CD4-positive, CD25-positive, alpha-beta regulatory T cell (primary cell): ENCODE measurements at regions not wholly inside any gene's neighbourhood (a gene's known extent, or its start where the extent isn't known, plus 50 kb on each side); places are given as distances from the start of the nearest gene placed in this dataset.

ENCODE experiments used
- ATAC-seq, 2 donors: fragments of 150-1000 bp; cut with Tn5 transposase; one replicate each; pipeline ENCODE4 v1.10.0; 2021; ENCODE audit warnings: low read depth in 2 of 2, moderate number of reproducible peaks in 2 of 2, moderate library complexity in 1 of 2
- DNase-seq, 3 donors: peaks; one replicate each; pipeline versions ENCODE4 v3.0.0 to v3.0.0-alpha.2; 2012 to 2022; ENCODE audit warnings: mixed read lengths in 1 of 3
- H3K27ac ChIP-seq: one replicate; pipeline ENCODE4 v1.7.0; 2013; ENCODE audit warnings: mild to moderate bottlenecking, low read length; ENCODE audit not compliant: insufficient read depth, poor library complexity, severe bottlenecking
- H3K27me3 ChIP-seq: one replicate; pipeline ENCODE4 v1.7.0; 2013; ENCODE audit warnings: low read length; ENCODE audit not compliant: control insufficient read depth, insufficient read depth
- H3K36me3 ChIP-seq: one replicate; pipeline ENCODE4 v1.7.0; 2013; ENCODE audit warnings: mild to moderate bottlenecking, low read length, moderate library complexity; ENCODE audit not compliant: control insufficient read depth, insufficient read depth
- H3K4me1 ChIP-seq: 2 replicates; pipeline ENCODE4 v1.7.0; 2013; ENCODE audit warnings: mild to moderate bottlenecking, low read length; ENCODE audit not compliant: insufficient read depth, control insufficient read depth, poor library complexity, severe bottlenecking
- H3K4me3 ChIP-seq: one replicate; pipeline ENCODE4 v1.7.0; 2013; ENCODE audit warnings: low read depth, mild to moderate bottlenecking, low read length, moderate library complexity
- H3K9me3 ChIP-seq, 2 experiments: 1 replicate in 1 of 2; 2 replicates in 1 of 2; pipeline ENCODE4 v1.7.0; 2013; ENCODE audit warnings: low read length in 2 of 2, mild to moderate bottlenecking in 1 of 2, moderate library complexity in 1 of 2; ENCODE audit not compliant: control insufficient read depth in 2 of 2
- H3K27ac Mint-ChIP-seq, 3 donors: one replicate each; pipeline ENCODE4 v1.8.0; 2020 to 2022; ENCODE audit warnings: mild to moderate bottlenecking in 3 of 3, mixed read lengths in 3 of 3, moderate library complexity in 2 of 3
- H3K27me3 Mint-ChIP-seq: one replicate; pipeline ENCODE4 v1.8.0; 2022; ENCODE audit warnings: mild to moderate bottlenecking, mixed read lengths
- H3K36me3 Mint-ChIP-seq: one replicate; pipeline ENCODE4 v1.8.0; 2020; ENCODE audit warnings: mixed read lengths
- H3K4me1 Mint-ChIP-seq, 4 donors: one replicate each; pipeline ENCODE4 v1.8.0; 2020 to 2022; ENCODE audit warnings: mixed read lengths in 4 of 4, mild to moderate bottlenecking in 1 of 4
- H3K4me3 Mint-ChIP-seq, 4 donors: one replicate each; pipeline ENCODE4 v1.8.0; 2020 to 2022; ENCODE audit warnings: mild to moderate bottlenecking in 4 of 4, mixed read lengths in 4 of 4, moderate library complexity in 3 of 4
- H3K9me3 Mint-ChIP-seq, 7 donors: one replicate each; pipeline ENCODE4 v1.8.0; 2020 to 2022; ENCODE audit warnings: mixed read lengths in 7 of 7, mild to moderate bottlenecking in 3 of 7, moderate library complexity in 2 of 7

DNA sequence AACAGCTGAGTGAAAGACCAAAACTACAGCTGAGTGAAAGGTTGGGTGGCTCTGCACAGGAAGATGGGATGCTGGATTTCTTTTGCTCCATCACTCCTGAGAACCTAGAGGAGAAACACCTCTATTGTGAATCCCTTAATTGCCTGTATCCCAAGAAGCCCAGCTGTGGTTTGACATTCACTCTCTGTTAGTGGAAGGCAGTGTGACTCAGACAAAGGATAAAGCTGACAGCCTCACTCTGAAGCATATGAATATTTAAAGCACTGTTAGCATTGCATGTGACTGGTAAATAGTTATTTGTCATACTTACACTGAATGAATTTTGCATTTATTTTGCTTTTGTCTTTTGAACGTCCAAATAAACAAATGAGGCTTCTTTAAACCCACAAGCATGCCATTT is 367.1 kb upstream of the RIOK2 start:
- H3K4me1 Mint-ChIP-seq = peaks cover 20 to 47% (median 34%) of the 10 kb centered on the region in 4 donors
- ATAC-seq (peak; percentile 42 to 54), DNase-seq (peak in 1 of 3 donors; percentile 2)
- peak overlapping the region in 1 of 4 donors; percentile 11 for H3K4me3 Mint-ChIP-seq
- Histone ChIP-seq H3K36me3 (no peaks in the 10 kb centered on the region), H3K4me1 (peaks cover 57% of the 10 kb centered on the region), H3K27ac (peak overlapping the region; percentile 71), H3K9me3 (no peaks in the 10 kb centered on the region), H3K27me3 (no peaks in the 10 kb centered on the region), H3K4me3 (peak overlapping the region; percentile 20)
- peaks cover 0 to 11% (median 0%) of the 10 kb centered on the region in 7 donors for H3K9me3 Mint-ChIP-seq
- H3K27ac Mint-ChIP-seq = peak overlapping the region in 2 of 3 donors; percentile 82 to 90
- H3K27me3 Mint-ChIP-seq = no peaks in the 10 kb centered on the region
- H3K36me3 Mint-ChIP-seq = no peaks in the 10 kb centered on the region

DNA sequence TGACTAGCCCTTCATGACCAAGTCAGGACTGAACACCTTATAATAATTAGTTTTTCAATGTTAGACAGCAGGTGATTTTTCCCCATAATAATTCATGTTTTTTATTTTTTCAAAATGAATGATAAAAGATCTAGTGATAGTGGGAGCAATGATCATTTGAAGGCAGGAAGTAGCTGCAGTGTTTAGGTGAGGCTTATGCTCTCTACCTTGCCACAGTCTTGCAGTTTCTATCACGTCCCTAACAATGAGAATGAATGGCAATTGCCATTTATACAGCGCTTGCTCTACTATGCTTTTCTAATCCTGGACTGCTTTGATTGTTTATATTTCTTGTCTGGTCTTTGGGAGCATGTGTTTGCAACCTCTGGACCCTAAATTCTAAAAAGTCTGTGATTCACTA is 367.8 kb upstream of the RIOK2 start:
- Histone ChIP-seq H3K36me3 (no peaks in the 10 kb centered on the region), H3K4me1 (peaks cover 51% of the 10 kb centered on the region), H3K4me3 (peak overlapping the region; percentile 29), H3K9me3 (no peaks in the 10 kb centered on the region), H3K27me3 (no peaks in the 10 kb centered on the region), H3K27ac (no peak overlapping the region)
- Mint-ChIP-seq H3K27ac (peak overlapping the region in 2 of 3 donors; percentile 28 to 82), H3K4me1 (peaks cover 20 to 41% (median 31%) of the 10 kb centered on the region in 4 donors), H3K36me3 (no peaks in the 10 kb centered on the region), H3K4me3 (peak overlapping the region in 2 of 4 donors; percentile 26 to 41), H3K27me3 (peaks cover 3% of the 10 kb centered on the region), H3K9me3 (peaks cover 0 to 11% (median 0%) of the 10 kb centered on the region in 7 donors)
- ATAC-seq (peak; percentile 63 to 65), DNase-seq (peak in 1 of 3 donors; percentile 55)

- Histone ChIP-seq H3K27me3 (no peaks in the 10 kb centered on the region), H3K9me3 (no peaks in the 10 kb centered on the region), H3K27ac (no peak overlapping the region), H3K4me1 (peaks cover 24% of the 10 kb centered on the region), H3K36me3 (no peaks in the 10 kb centered on the region), H3K4me3 (no peak overlapping the region)
- H3K36me3 Mint-ChIP-seq = no peaks in the 10 kb centered on the region
- H3K27ac Mint-ChIP-seq = no peak overlapping the region
- no peak overlapping the region for H3K4me3 Mint-ChIP-seq
- H3K4me1 Mint-ChIP-seq = peaks cover 6 to 19% (median 13%) of the 10 kb centered on the region in 4 donors
- H3K9me3 Mint-ChIP-seq = peaks cover 0 to 5% (median 0%) of the 10 kb centered on the region in 7 donors
- DNase-seq (no peak), ATAC-seq (no peak)
- peaks cover 4% of the 10 kb centered on the region for H3K27me3 Mint-ChIP-seq
These were observed 370.8 kb upstream of the RIOK2 start for GRCh38 chr5:97553604-97554452.

- Histone ChIP-seq H3K36me3 (no peaks in the 10 kb centered on the region), H3K27me3 (no peaks in the 10 kb centered on the region), H3K9me3 (no peaks in the 10 kb centered on the region), H3K27ac (no peak overlapping the region), H3K4me1 (peaks cover 14% of the 10 kb centered on the region), H3K4me3 (no peak overlapping the region)
- peaks cover 4% of the 10 kb centered on the region for H3K27me3 Mint-ChIP-seq
- no peak overlapping the region for H3K27ac Mint-ChIP-seq
- DNase-seq (no peak), ATAC-seq (no peak)
- peaks cover 0 to 5% (median 0%) of the 10 kb centered on the region in 7 donors for H3K9me3 Mint-ChIP-seq
- H3K4me1 Mint-ChIP-seq = peaks cover 3 to 12% (median 9%) of the 10 kb centered on the region in 4 donors
- H3K4me3 Mint-ChIP-seq = no peak overlapping the region
- H3K36me3 Mint-ChIP-seq = no peaks in the 10 kb centered on the region
These were observed 372.1 kb upstream of the RIOK2 start for GRCh38 chr5:97554977-97555643.

- H3K4me1 Mint-ChIP-seq = peaks cover 0 to 7% (median 5%) of the 10 kb centered on the region in 4 donors
- Histone ChIP-seq H3K9me3 (no peaks in the 10 kb centered on the region), H3K4me3 (no peak overlapping the region), H3K4me1 (peaks cover 9% of the 10 kb centered on the region), H3K27me3 (no peaks in the 10 kb centered on the region), H3K36me3 (no peaks in the 10 kb centered on the region), H3K27ac (no peak overlapping the region)
- H3K4me3 Mint-ChIP-seq = no peak overlapping the region
- H3K36me3 Mint-ChIP-seq = no peaks in the 10 kb centered on the region
- no peak for ATAC-seq
- H3K9me3 Mint-ChIP-seq = peaks cover 0 to 5% (median 0%) of the 10 kb centered on the region in 7 donors
- H3K27ac Mint-ChIP-seq = no peak overlapping the region
- H3K27me3 Mint-ChIP-seq = peaks cover 4% of the 10 kb centered on the region
- DNase-seq = no peak
These were observed 372.6 kb upstream of the RIOK2 start for GRCh38 chr5:97555644-97555981.

GRCh38 chr5:97559827-97560598 is 377.0 kb upstream of the RIOK2 start:
- H3K4me1 Mint-ChIP-seq = peaks cover 0 to 5% (median 0%) of the 10 kb centered on the region in 4 donors
- Histone ChIP-seq H3K4me3 (no peak overlapping the region), H3K4me1 (no peaks in the 10 kb centered on the region), H3K27ac (no peak overlapping the region), H3K9me3 (no peaks in the 10 kb centered on the region), H3K36me3 (no peaks in the 10 kb centered on the region), H3K27me3 (no peaks in the 10 kb centered on the region)
- DNase-seq (no peak), ATAC-seq (no peak)
- peaks cover 0 to 8% (median 0%) of the 10 kb centered on the region in 7 donors for H3K9me3 Mint-ChIP-seq
- H3K4me3 Mint-ChIP-seq = peak overlapping the region in 1 of 4 donors; percentile 67
- peaks cover 10% of the 10 kb centered on the region for H3K27me3 Mint-ChIP-seq
- H3K36me3 Mint-ChIP-seq = no peaks in the 10 kb centered on the region
- no peak overlapping the region for H3K27ac Mint-ChIP-seq

- Histone ChIP-seq H3K4me3 (no peak overlapping the region), H3K36me3 (no peaks in the 10 kb centered on the region), H3K27ac (no peak overlapping the region), H3K4me1 (no peaks in the 10 kb centered on the region), H3K9me3 (no peaks in the 10 kb centered on the region), H3K27me3 (no peaks in the 10 kb centered on the region)
- peaks cover 10% of the 10 kb centered on the region for H3K27me3 Mint-ChIP-seq
- H3K4me1 Mint-ChIP-seq = peaks cover 0 to 5% (median 0%) of the 10 kb centered on the region in 4 donors
- peak overlapping the region in 1 of 4 donors; percentile 67 for H3K4me3 Mint-ChIP-seq
- peaks cover 0 to 8% (median 0%) of the 10 kb centered on the region in 7 donors for H3K9me3 Mint-ChIP-seq
- no peak overlapping the region for H3K27ac Mint-ChIP-seq
- no peaks in the 10 kb centered on the region for H3K36me3 Mint-ChIP-seq
- ATAC-seq (no peak), DNase-seq (no peak)
These were observed 377.5 kb upstream of the RIOK2 start for GRCh38 chr5:97560599-97560993.
